ENCODE measurements at regions not wholly inside any gene's neighbourhood (a gene's known extent, or its start where the extent isn't known, plus 50 kb on each side); places are given as distances from the start of the nearest gene placed in this dataset.
"Not testable (repeated sequence)": the region's sequence is repeated elsewhere in the genome, so short reads cannot be mapped to it uniquely, and the experiment has no call there.

DNA sequence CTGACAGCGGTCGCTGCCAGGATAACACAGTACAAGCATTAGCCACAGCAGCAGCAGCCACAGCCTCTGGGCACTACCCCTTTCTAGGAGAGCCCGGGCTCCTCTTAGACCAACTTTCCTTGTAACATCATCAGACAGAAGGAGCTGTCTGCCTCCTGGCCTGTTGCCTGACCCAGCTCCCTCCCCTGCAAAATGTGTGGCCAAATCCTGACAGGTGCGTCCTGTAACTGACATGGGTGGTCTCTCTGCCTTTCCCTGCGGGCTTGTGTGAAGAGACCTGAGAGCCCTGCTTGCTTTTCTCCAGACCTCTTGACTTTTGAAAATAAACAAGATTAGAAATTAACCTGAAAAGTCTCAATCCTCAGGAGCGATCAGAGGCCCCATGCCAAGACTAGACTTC, 824.9 kb downstream of the RAPGEF2 start:
- TF ChIP-seq EZH2phosphoT487 (IDR thresholded peaks at IDR 0.05; ENCODE audit: borderline replicate concordance) (no peak), EGR1 (IDR thresholded peaks at IDR 0.05; ENCODE audit: low read depth) (no peak), TCF7L2 (IDR thresholded peaks at IDR 0.05; ENCODE audit: borderline replicate concordance, extremely low read depth, insufficient read depth, insufficient read length) (no peak), POLR2A (IDR thresholded peaks at IDR 0.05; ENCODE audit: borderline replicate concordance, extremely low read depth, insufficient read depth, insufficient read length) (no peak), POLR2AphosphoS5 (IDR thresholded peaks at IDR 0.05; ENCODE audit: low read depth, low read length) (no peak), JUND (IDR thresholded peaks at IDR 0.05) (no peak), CEBPB (IDR thresholded peaks at IDR 0.05; ENCODE audit: low read depth) (no peak), SRF (IDR thresholded peaks at IDR 0.05; ENCODE audit: low read depth) (no peak), YY1 (IDR thresholded peaks at IDR 0.05; ENCODE audit: extremely low read depth, insufficient replicate concordance, low read depth, low read length) (no peak), SIN3A (IDR thresholded peaks at IDR 0.05; ENCODE audit: low read depth) (no peak), SP1 (IDR thresholded peaks at IDR 0.05; ENCODE audit: low read depth) (no peak), MAX (IDR thresholded peaks at IDR 0.05) (no peak), RAD21 (IDR thresholded peaks at IDR 0.05; ENCODE audit: low read depth) (no peak), ZFX (IDR thresholded peaks at IDR 0.05) (no peak), ELF1 (IDR thresholded peaks at IDR 0.05; ENCODE audit: borderline replicate concordance, low read depth) (no peak), ZNF274 (IDR thresholded peaks at IDR 0.05; ENCODE audit: low read depth, low read length) (no peak)
- TF ChIP-seq, protein P1, sequence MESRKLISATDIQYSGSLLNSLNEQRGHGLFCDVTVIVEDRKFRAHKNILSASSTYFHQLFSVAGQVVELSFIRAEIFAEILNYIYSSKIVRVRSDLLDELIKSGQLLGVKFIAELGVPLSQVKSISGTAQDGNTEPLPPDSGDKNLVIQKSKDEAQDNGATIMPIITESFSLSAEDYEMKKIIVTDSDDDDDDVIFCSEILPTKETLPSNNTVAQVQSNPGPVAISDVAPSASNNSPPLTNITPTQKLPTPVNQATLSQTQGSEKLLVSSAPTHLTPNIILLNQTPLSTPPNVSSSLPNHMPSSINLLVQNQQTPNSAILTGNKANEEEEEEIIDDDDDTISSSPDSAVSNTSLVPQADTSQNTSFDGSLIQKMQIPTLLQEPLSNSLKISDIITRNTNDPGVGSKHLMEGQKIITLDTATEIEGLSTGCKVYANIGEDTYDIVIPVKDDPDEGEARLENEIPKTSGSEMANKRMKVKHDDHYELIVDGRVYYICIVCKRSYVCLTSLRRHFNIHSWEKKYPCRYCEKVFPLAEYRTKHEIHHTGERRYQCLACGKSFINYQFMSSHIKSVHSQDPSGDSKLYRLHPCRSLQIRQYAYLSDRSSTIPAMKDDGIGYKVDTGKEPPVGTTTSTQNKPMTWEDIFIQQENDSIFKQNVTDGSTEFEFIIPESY (IDR thresholded peaks at IDR 0.05; ENCODE audit: extremely low read depth, insufficient replicate concordance, low read length): no peak
- TF ChIP-seq, protein P2, sequence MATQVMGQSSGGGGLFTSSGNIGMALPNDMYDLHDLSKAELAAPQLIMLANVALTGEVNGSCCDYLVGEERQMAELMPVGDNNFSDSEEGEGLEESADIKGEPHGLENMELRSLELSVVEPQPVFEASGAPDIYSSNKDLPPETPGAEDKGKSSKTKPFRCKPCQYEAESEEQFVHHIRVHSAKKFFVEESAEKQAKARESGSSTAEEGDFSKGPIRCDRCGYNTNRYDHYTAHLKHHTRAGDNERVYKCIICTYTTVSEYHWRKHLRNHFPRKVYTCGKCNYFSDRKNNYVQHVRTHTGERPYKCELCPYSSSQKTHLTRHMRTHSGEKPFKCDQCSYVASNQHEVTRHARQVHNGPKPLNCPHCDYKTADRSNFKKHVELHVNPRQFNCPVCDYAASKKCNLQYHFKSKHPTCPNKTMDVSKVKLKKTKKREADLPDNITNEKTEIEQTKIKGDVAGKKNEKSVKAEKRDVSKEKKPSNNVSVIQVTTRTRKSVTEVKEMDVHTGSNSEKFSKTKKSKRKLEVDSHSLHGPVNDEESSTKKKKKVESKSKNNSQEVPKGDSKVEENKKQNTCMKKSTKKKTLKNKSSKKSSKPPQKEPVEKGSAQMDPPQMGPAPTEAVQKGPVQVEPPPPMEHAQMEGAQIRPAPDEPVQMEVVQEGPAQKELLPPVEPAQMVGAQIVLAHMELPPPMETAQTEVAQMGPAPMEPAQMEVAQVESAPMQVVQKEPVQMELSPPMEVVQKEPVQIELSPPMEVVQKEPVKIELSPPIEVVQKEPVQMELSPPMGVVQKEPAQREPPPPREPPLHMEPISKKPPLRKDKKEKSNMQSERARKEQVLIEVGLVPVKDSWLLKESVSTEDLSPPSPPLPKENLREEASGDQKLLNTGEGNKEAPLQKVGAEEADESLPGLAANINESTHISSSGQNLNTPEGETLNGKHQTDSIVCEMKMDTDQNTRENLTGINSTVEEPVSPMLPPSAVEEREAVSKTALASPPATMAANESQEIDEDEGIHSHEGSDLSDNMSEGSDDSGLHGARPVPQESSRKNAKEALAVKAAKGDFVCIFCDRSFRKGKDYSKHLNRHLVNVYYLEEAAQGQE (IDR thresholded peaks at IDR 0.05; ENCODE audit: low read depth): no peak
- CTCF ChIA-PET: no interaction called here
- RAD21 ChIA-PET (ENCODE audit: low non-redundant PET in 1 of 2, low total read pairs in 2 of 2, uncharacterized antibody in 2 of 2, unreplicated experiment in 2 of 2): no interaction called here

GRCh38 chr4:159934602-159935001, 831.7 kb downstream of the RAPGEF2 start:
- H3K4me1 ChIP-seq (ENCODE audit: control insufficient read depth in 1 of 2, insufficient read depth in 2 of 2, low read length in 2 of 2); H3K9ac ChIP-seq (ENCODE audit: low read length); H3K27me3 ChIP-seq (ENCODE audit: insufficient read depth, low read length); H3K4me3 ChIP-seq (replicated peaks in 1 of 2; ENCODE audit: low read depth in 1 of 2, low read length in 2 of 2); H3K36me3 ChIP-seq (ENCODE audit: control insufficient read depth in 1 of 2, insufficient read depth in 2 of 2, low read length in 2 of 2); intact Hi-C loops (cut with micrococcal nuclease); CTCF ChIA-PET; H3K4me2 ChIP-seq (ENCODE audit: low read length); H3K27ac ChIP-seq (ENCODE audit: low read depth, low read length); H2AFZ ChIP-seq (ENCODE audit: low read depth, low read length, poor library complexity, severe bottlenecking); RAD21 ChIA-PET (ENCODE audit: low non-redundant PET in 1 of 2, low total read pairs in 2 of 2, uncharacterized antibody in 2 of 2, unreplicated experiment in 2 of 2); H3K79me2 ChIP-seq (ENCODE audit: insufficient read depth, low read length); ATAC-seq; H3K9me3 ChIP-seq (ENCODE audit: control insufficient read depth in 1 of 2, insufficient read depth in 1 of 2, low read depth in 1 of 2, low read length in 2 of 2); H3K9me2 ChIP-seq (ENCODE audit: insufficient read depth); H4K20me1 ChIP-seq (ENCODE audit: insufficient read depth); BruUV-seq (replicated peaks); POLR2A ChIA-PET; DNase-seq (ENCODE audit: low read depth, low spot score): not testable (repeated sequence)

More for the DNA sequence above, 824.9 kb downstream of the RAPGEF2 start:
- no peak overlapping the region for H3K27ac ChIP-seq (ENCODE audit: low read depth, low read length)
- H3K4me3 ChIP-seq (replicated peaks in 1 of 2; ENCODE audit: low read depth in 1 of 2, low read length in 2 of 2): no peak overlapping the region
- POLR2A ChIA-PET: no interaction called here
- H3K27me3 ChIP-seq (ENCODE audit: insufficient read depth, low read length): no peaks in the 10 kb centered on the region
- ATAC-seq (no peak), DNase-seq (ENCODE audit: low read depth, low spot score) (no peak)
- intact Hi-C loops (cut with micrococcal nuclease): no loop called here
- H3K36me3 ChIP-seq (ENCODE audit: control insufficient read depth in 1 of 2, insufficient read depth in 2 of 2, low read length in 2 of 2): no peaks in the 10 kb centered on the region
- H3K4me2 ChIP-seq (ENCODE audit: low read length): no peak overlapping the region
- H3K79me2 ChIP-seq (ENCODE audit: insufficient read depth, low read length): no peaks in the 10 kb centered on the region
- no peaks in the 10 kb centered on the region for H4K20me1 ChIP-seq (ENCODE audit: insufficient read depth)
- no peaks in the 10 kb centered on the region for H3K9me2 ChIP-seq (ENCODE audit: insufficient read depth)
- H3K9me3 ChIP-seq (ENCODE audit: control insufficient read depth in 1 of 2, insufficient read depth in 1 of 2, low read depth in 1 of 2, low read length in 2 of 2): peaks cover 6 to 7% of the 10 kb centered on the region in 2 experiments; a peak in 1 of 4 replicates
- no peak overlapping the region for H3K9ac ChIP-seq (ENCODE audit: low read length)
- H2AFZ ChIP-seq (ENCODE audit: low read depth, low read length, poor library complexity, severe bottlenecking): no peak overlapping the region
- no peaks in the 10 kb centered on the region for H3K4me1 ChIP-seq (ENCODE audit: control insufficient read depth in 1 of 2, insufficient read depth in 2 of 2, low read length in 2 of 2)
- no TSS peak for BruUV-seq (replicated peaks)

Measured in HCT116 (cell line).